ENCODE measurements at regions not wholly inside any gene's neighbourhood (a gene's known extent, or its start where the extent isn't known, plus 50 kb on each side); places are given as distances from the start of the nearest gene placed in this dataset.
A peak's percentile ranks its signal among the peaks of the same experiment; 100 is the strongest.

GRCh38 chr2:74063486-74063885 lies 78.8 kb downstream of the TET3 start:
- Histone ChIP-seq H3K27me3 (no peaks in the 10 kb centered on the region), H3K36me3 (peaks cover 7% of the 10 kb centered on the region), H3K4me1 (peaks cover 15% of the 10 kb centered on the region), H3K27ac (no peak overlapping the region), H3K9me3 (no peaks in the 10 kb centered on the region), H3K4me3 (no peak overlapping the region)
- WGBS: 95% methylated on average over 3 of the region's 3 CpGs
- DNase-seq (ENCODE audit: low spot score in 2 of 2): no peak
- TF ChIP-seq CTCF (IDR thresholded peaks at IDR 0.05): no peak
- TF ChIP-seq POLR2A (IDR thresholded peaks at IDR 0.05): no peak
- TF ChIP-seq POLR2AphosphoS5 (IDR thresholded peaks at IDR 0.05): no peak
- TF ChIP-seq EP300 (IDR thresholded peaks at IDR 0.05): no peak

GRCh38 chr2:74065456-74065855 lies 80.7 kb downstream of the TET3 start:
- 93% methylated on average over 10 of the region's 10 CpGs for WGBS
- Histone ChIP-seq H3K4me1 (peaks cover 15% of the 10 kb centered on the region), H3K36me3 (no peaks in the 10 kb centered on the region), H3K4me3 (no peak overlapping the region), H3K9me3 (no peaks in the 10 kb centered on the region), H3K27ac (no peak overlapping the region), H3K27me3 (no peaks in the 10 kb centered on the region)
- no peak for DNase-seq (ENCODE audit: low spot score in 2 of 2)
- TF ChIP-seq EP300 (IDR thresholded peaks at IDR 0.05) (no peak), POLR2AphosphoS5 (IDR thresholded peaks at IDR 0.05) (no peak), POLR2A (IDR thresholded peaks at IDR 0.05) (no peak), CTCF (IDR thresholded peaks at IDR 0.05) (no peak)

DNA sequence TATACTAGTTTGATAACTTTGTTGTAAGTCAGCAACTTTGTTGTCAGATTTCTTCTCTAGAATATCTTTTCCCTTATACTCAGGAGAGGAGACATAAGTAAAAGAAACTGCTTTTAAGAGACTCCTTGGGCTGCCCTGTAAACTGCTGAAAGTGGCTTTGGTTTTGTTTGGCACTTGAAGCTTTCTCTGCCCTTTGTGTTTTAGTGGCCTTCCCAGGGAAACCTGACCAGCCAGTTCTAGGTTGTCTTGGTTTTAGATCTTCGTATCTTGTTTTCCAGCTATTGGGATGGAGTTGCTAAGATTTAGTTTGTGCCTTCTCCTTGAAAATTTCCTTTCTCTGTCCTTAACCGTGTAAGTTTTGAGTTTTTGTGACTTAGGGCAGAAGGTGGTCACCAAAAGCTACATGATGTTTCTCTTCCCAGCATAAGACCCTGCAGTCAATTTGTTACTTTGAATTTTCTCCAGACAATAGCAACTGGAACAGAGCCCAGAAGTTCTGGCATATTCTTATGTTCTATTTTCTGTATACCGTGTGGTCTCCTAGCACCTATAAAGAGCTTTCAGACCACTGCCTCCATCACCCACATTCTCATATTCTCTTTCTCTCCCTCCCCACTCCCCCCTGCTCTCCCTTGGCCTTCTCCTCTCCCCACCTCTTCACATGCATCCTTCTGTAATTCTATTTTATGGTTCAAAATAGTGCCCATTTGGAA lies 81.1 kb downstream of the BOLA3 start:
- WGBS: 39% methylated on average over 3 of the region's 3 CpGs
- TF ChIP-seq POLR2A (IDR thresholded peaks at IDR 0.05): no peak
- no peak for TF ChIP-seq POLR2AphosphoS5 (IDR thresholded peaks at IDR 0.05)
- no peak for TF ChIP-seq EP300 (IDR thresholded peaks at IDR 0.05)
- no peak for TF ChIP-seq CTCF (IDR thresholded peaks at IDR 0.05)
- DNase-seq (ENCODE audit: low spot score in 2 of 2): no peak

DNA sequence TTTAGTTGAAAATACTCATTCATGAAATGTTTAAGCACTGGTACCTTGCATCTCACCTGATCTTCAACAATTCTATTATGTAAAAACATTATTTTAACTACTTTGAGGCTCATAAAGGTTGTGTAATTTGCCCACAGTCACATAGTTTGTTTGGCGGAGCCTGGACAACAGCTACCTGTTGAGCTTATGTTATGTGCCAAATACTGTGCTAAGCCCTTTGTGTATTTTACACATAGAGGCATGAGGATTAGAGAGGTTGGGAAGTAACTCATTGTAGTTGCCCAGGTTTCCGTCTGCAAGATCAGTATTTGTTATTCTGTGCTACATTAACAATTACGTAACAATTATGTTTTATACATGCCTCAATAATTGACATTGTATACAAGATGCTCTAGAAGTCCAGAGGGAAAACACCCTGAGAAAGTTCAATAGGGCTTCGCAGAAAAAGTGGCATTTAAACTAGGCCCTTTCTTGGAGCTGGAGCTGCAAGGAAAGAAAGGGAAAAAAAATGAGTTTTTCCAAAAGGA lies 80.4 kb downstream of the BOLA3 start:
- TF ChIP-seq EP300 (IDR thresholded peaks at IDR 0.05) (no peak), POLR2AphosphoS5 (IDR thresholded peaks at IDR 0.05) (no peak), CTCF (IDR thresholded peaks at IDR 0.05) (no peak), POLR2A (IDR thresholded peaks at IDR 0.05) (no peak)
- H3K27ac ChIP-seq: peak overlapping the region; percentile 53
- no peaks in the 10 kb centered on the region for H3K9me3 ChIP-seq
- H3K4me3 ChIP-seq: no peak overlapping the region
- DNase-seq (ENCODE audit: low spot score in 2 of 2): no peak
- H3K4me1 ChIP-seq: peaks cover 15% of the 10 kb centered on the region
- H3K27me3 ChIP-seq: no peaks in the 10 kb centered on the region
- WGBS: 78% methylated on average over 4 of the region's 4 CpGs
- no peaks in the 10 kb centered on the region for H3K36me3 ChIP-seq

More for the DNA sequence above, 81.1 kb downstream of the BOLA3 start:
- Histone ChIP-seq H3K9me3 (no peaks in the 10 kb centered on the region), H3K27me3 (no peaks in the 10 kb centered on the region), H3K4me3 (no peak overlapping the region), H3K27ac (peak overlapping the region; percentile 53), H3K4me1 (peaks cover 15% of the 10 kb centered on the region), H3K36me3 (no peaks in the 10 kb centered on the region)

GRCh38 chr2:74070991-74071390 lies 76.7 kb downstream of the BOLA3 start:
- H3K4me1 ChIP-seq: peaks cover 20% of the 10 kb centered on the region
- H3K27ac ChIP-seq: no peak overlapping the region
- H3K36me3 ChIP-seq: no peaks in the 10 kb centered on the region
- DNase-seq (ENCODE audit: low spot score in 2 of 2): no peak
- no peak overlapping the region for H3K4me3 ChIP-seq
- no peaks in the 10 kb centered on the region for H3K27me3 ChIP-seq
- TF ChIP-seq CTCF (IDR thresholded peaks at IDR 0.05) (no peak), EP300 (IDR thresholded peaks at IDR 0.05) (no peak), POLR2A (IDR thresholded peaks at IDR 0.05) (no peak), POLR2AphosphoS5 (IDR thresholded peaks at IDR 0.05) (no peak)
- 92% methylated on average over 2 of the region's 2 CpGs for WGBS
- H3K9me3 ChIP-seq: no peaks in the 10 kb centered on the region
